Activated CD4-positive, alpha-beta T cell treated with anti-CD3 and anti-CD28 coated beads, Interleukin-2, amount 50 U/mL, for 48 hours (primary cell): ENCODE measurements at regions not wholly inside any gene's neighbourhood (a gene's known extent, or its start where the extent isn't known, plus 50 kb on each side); places are given as distances from the start of the nearest gene placed in this dataset.
"Not testable (repeated sequence)": the region's sequence is repeated elsewhere in the genome, so short reads cannot be mapped to it uniquely, and the experiment has no call there.

ENCODE experiments used
- DNase-seq, 2 experiments: peaks; one replicate each; pipeline ENCODE4 v3.0.0-alpha.2; 2020

DNA sequence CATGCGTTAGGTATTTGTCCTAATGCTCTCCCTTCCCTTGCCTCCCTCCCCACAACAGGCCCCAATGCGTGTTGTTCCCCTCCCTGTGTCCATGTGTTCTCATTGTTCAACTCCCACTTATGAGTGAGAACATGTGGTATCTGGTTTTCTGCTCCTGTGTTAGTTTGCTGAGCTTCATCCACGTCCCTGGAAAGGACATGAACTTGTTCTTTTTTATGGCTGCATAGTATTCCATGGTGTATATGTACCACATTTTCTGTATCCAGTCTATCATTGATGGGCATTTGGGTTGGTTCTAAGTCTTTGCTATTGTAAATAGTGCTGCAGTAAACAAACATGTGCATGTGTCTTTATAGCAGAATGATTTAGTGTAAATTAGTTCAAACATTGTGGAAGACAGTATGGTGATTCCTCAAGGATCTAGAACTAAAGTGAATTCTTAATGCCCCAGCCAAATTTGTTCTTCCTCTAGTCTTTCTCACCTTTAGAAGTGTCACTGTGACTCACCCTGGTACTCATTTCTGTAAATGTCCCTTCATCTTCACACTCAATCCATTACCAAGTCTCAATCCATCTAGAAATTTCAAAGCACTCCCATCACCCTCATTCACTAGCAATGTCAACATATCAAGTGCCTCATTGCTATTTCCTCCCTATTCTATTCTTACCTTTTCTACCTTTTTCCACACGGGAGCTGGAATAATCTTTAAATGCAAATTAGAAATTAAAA is 123.9 kb downstream of the MREG start:
- not testable (repeated sequence) for DNase-seq

DNA sequence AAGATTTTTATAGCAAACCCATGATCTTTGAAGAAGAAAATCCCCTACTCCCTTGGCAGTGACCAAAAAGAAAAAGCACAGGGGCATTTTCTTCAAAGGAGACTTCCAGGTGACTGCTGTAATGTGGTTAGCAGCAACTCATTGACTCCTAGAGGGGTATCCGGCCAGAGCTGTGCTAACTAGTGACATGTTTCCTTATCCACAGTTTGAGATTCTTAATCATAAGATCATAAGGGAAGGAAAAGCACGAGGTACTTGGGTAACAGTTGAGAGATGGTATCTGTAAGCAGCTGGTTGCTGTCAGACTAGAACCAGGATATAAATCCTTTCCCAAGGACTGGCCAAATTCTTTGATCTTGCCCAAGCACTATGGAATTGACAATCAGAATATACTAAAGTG is 124.7 kb downstream of the MREG start:
- no peak for DNase-seq

DNA sequence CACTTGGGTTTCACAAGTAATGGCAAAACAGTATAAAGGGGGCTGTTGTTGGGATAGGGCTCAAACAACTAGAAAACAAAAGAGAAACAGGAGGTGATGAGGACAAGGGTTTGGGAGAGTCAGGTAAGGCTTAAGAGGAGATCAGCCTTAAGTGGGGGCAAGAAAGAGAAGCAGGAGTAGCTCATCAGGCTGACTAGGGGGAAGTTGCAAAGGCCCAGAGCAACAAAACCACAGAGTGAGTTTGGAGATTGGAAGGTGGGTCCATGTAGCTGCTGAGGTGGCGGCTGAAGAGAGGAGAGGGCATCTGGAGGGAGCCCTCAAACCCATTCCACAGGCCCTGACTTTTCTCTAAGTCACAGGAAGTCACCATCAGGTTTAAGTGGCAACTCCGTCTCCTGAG is 126.0 kb downstream of the MREG start:
- no peak for DNase-seq

DNA sequence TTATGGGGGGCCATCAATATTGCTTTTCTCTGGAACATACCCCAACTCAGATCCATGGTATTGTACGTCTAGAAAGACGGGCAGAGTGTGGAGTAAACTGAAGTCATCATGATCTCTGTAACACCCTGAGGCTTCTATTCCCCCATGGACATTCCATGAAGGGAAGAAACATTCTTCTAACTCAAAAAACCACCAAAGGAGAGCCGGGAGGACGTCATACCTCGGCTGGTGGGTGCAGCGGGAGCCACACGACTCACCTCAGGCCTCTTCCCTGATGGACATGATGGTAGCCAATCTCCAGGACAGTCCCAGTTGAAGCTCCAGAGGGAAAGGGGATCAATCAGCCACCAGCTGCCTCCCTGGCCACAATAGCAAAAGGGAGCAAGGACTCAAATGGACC is 127.3 kb downstream of the MREG start:
- DNase-seq: no peak

DNA sequence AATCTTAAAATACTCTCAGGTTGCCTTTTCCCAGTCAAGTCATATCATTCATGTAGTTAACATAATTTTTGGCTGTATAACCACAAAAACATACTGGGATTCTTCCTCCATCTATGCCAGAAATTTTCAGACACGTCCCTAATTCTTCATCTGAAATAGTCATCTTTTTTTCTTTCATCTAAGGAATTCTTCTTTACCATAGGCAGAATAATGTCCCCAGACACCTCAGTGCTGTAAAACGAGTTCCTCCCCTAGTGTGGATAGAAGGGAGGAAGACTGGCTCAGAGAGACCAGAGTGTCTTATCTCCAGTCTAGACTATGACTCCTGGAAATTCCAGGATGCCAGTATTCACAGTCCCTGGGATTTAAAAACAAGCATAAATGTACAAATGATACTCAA is 127.8 kb downstream of the MREG start:
- no peak for DNase-seq

DNA sequence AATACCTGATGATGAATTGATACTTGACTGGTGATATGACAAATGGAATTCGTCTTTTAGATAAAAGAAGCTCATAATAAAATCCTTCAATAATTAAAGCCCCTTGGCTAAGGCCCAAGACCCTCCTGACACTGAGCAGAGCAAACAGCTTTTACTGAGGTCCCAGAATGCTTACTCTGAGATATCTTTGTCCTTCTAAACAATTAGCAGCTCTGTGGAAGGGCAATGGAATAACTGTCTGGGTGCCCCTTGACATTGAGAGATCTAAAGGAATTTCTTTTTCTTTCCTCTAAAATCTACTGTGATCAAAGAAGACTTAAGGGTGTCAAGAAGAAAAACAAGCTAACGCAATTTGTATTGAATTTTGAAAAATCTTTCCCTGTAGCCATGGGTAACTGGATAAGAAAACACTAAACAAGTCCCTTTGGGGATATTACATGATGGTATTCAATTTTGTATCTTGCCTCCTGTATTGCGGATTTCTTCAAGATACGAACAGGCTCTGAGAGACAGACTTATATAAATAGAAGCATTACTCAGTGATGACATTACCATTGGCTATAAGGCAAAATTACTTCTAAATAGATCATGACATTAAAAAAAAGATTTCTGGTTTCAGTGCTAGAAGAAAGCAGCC is 128.8 kb downstream of the MREG start:
- no peak for DNase-seq

DNA sequence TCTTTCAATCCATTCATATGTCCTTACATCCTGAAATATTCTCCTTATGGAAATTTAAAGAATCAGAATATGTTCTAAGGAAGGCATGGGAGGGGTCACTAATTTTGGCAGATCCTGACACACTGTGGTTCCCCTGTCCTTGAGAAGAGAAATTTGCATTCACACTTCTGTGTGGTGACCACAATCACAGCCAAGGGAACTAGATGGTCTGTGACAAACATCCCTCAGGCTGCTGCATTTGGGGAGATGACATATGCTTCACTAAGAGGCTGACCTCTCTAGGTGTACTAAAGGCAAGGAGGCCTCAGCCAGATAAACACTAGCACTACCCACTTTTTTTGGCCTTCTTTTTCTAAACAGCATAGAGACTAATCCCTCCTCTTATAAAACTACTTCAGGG is 129.6 kb downstream of the MREG start:
- no peak for DNase-seq

DNA sequence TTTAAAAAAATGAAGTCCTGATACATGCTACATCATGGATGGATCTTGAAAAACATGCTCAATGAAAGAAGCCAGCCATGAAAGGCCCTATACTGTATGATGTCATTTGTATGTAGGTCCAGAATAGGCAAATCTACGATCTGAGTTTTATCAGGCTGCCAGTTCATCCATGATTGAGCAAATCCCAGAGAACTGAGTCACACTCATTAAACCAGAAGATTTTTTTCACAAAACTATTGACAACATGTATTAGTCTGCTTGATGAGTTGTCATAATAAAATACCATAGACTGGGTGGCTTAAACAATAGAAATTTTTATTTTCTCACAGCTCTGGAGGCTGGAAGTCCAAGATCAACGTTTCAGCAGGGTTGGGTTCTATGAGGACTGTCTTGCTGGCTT is 130.7 kb downstream of the MREG start:
- no peak for DNase-seq

DNA sequence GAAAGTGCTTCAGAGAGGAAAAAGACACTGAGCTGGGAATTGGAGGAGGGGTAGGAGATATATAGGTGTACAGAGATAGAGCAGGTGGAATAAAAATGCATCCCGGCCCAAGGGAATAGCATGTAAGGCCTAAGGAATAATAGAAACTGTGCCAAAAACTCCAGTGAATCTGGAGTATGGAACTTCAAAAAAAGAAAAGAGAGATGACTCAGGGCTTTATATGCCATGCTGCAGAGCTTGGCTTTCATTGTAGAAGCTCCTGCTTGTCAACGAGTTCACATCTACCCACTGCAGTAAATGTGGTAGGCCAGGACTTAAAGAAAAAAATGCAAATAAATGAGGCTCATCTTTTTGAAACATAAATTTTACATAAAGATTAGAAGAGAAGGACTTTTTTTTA is 131.8 kb downstream of the MREG start:
- DNase-seq: no peak

DNA sequence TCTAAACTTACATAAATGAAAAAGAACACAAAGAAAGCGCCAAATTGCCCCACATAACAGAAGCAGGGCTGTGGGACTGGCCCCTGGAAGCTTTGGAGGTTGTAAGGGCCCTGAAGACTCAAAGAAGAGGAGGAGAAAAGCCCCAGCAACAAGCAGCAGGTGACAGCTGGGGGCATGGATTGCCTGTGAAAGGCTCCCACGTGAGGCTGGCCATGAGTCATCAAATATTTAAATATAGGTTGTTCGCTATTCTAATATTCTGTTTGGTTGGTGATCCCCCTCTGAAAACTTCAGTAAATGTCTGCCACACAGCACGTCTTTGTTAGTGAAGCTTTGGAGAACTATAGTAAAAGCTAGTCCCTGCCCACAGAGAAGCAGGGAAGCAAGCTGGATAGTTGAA is 132.4 kb downstream of the MREG start:
- no peak for DNase-seq

DNA sequence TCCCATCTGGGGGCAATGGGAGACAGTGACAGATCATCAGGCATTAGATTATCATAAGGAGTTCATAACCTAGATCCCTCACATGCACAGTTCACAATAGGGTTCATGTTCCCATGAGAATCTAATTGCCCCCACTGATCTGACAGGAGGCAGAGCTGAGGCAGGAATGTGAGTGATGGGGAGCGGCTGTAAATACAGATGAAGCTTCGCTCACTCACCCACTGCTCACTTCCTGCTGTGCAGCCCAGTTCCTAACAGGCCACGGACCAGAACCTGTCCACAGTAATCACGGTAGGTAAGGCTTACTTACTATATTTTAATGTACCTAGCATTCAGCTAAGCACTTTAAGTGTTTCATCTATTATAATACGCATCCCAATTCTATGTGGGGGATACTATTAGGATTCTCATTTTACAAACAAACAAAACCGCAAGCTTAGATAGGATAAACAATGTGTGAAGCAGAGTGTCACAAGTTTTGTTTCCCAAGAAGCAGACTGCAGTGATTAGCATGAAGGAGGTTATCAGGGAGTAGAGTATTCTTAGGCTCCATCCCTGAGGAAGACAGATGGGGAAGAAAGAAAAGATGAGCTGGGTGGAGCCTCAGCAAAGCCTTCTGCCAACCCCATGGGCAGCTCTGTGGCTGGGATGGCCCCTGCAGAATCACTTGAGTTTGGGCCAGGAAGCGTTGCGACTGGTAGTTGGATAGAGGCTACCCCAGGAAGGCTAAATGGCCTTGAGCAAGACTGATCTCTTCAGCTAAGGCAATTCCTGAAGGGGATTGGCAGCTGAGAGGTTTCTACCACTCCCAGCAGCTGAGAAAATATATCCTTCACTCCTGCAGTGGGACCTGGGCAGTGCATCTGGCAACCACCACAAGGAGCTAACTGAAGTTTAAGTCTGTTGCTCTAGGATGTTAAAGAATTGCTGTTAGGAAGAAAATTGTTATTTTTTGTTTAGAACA is 133.1 kb downstream of the MREG start:
- DNase-seq: no peak

DNA sequence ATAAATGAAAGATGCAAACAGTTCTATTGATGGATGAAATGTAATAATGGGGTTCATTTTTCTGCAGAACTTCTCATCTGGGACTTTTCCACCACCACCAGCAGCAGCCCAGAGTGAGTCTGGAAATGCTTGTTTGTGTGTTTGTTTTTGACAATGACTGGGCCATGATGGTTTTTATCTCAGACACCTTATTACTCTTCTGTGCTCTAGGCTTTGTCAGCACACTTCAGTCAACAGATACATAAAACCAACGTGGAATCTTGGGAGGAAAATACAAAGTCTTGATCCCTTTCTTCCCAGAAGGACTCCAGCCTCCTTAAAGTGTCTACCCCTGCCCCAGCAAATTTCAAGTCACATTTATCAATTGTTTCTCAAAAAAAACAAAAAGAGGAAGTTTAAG is 134.0 kb downstream of the MREG start:
- DNase-seq: no peak

DNA sequence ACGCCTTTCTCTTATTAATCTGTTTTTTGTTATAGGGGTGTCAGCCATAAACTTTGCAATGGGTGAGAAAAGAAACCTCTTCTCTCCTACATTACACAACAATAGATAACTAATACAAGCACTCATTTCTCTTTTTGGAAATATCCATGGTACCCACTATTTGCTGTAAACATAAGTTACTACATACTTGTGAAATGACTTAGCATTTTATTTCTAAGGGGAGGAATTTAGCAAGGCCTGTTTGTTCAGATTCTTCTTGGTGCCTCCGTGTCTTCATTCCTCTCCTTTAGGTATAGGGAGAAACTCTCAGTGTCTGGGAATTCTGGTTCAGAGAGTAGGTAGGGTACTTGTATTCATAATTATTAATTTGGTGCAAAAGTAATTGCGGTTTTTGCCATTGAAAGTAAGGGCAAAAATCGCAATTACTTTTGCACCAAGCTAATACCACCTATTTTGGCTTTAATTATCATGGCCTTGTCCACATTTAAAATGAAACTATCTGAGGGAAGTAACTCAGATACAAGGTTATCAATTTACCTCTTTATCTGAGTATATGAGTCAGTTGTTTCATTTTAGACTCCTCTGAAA is 134.8 kb downstream of the MREG start:
- no peak for DNase-seq

DNA sequence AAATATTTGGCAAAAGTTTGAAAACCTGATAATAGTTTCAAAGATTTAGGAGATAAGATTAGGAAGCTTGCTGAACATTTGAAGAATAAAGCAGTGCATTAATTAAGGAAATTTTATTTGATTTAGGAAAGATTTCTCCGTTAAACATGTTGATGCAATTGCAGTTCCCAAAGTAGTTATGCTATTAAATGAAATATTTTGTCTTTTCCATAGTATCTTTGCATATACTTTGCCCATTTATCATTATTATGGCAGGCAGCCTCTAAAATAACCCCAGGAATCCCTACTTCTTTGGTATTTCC is 136.5 kb downstream of the MREG start:
- no peak for DNase-seq

DNA sequence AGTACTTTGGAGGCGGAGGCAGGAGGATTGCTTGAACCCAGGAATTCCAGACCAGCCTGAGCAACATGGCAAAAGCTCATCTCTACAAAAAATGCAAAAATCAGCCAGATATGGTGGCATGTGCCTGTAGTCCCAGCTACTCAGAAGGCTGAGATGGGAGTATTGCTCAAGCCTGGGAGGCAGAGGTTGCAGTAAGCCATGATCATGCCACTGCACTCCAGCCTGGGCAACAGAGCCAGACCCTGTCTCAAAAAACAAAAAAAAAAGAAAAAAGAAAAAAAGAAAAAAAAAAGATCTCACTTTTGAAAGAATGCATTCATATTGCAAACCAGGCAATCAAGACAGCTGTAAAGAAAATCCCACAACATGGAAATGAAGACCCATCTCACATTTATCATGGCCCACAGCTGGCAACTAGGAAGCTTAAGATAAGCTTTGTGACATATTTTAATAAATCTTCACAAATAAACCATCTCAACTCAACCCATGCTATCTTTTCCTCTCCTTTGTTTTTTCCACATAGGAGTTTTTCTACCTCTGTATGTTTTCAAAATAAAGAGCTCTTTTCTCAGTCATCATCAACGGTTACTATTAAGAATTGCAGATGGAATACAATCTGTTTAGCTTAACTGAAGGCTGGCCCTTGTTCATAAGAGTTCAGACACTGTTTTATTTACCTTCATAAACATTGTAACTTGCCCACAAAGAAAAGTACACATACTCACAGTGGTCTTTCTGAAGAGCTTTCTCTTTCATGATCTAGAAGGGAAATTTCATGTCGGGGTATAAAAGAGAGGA is 137.0 kb downstream of the MREG start:
- DNase-seq: no peak

DNA sequence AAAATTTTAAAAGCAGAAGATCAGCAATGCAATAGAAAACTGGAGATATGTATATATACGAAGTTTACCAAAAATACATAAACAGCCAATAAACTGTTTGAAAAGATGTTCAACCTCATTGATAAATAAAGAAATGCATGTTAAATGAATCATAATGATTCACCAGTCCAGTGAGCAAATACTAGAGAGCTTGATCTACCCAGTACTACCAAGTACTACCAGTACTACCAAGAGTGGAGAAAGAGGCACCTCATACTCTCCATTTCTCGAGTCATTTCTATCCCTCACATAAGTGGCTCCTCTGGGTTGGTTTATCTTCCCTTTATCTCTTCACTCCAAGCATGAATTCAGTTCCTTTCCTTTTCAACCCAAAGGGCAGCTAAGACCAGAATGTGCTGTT is 138.9 kb downstream of the MREG start:
- DNase-seq: no peak

DNA sequence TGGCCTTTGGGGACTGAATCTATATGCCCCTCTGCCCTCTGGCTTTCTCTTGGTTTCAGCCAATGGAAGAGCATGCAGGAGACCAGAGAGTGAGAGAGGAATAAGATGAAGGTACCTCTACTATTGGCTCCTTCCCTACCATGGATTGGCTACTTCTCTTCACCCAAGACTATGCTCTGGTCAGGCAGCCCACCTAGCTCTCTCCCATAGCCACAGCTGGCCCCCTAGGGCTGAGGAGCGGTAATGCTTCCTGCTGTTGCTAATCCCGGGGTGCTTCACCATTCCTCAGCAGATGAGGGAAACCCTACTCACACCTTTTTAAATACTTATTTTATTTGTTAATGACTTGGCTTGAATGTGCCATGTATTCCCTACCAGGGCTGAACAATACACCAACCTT is 142.4 kb downstream of the MREG start:
- no peak for DNase-seq

DNA sequence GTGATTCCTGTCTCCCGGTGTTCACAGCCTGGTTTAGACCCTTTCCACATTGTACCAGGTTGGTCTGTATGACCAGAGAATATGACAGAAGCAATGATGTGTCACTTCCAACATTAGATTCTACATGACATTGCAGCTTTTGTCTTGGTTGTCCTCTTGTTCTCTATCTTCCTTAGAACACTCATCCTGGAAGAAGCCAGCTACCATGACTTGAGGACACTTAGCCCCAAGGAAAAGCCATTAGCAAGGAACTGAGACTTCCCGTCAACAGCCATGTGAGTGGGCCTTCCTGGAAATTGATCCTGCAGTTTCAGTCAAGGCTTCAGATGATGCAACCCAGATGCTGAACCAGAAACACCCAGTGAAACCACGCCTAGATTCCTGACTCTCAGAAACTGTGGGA is 143.3 kb downstream of the MREG start:
- DNase-seq: no peak

DNA sequence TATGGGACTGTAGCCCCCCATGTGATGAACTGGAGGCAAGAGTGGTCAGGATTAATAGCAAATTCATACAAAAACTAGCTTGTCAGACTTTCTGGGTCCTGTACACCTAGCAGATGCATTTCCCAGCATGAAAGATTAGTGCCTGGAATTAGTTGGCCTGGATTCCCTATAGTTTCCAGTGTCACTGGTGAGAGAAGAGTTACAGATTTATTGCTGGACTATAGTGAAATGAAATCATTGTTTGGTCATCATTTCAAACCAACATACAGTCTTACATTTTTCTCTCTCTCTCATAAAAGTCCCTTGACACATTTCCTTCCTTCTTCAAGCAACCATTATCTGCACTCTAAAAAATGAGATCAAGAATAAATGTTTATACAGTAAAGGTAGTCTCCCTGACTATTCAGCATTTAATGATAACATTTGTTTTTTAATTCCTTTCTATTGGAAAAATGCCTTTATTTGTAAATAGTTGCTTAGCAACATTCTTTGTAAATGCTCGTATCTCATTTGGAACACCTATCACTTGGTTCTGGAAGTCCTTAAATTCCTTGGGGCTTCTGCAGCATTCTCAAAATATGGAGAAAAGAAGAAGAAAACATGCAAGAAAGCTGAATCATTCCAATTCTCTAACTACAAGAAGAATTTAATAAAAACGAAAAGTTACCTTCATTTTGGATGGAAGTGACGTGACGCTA is 144.4 kb downstream of the MREG start:
- no peak for DNase-seq

DNA sequence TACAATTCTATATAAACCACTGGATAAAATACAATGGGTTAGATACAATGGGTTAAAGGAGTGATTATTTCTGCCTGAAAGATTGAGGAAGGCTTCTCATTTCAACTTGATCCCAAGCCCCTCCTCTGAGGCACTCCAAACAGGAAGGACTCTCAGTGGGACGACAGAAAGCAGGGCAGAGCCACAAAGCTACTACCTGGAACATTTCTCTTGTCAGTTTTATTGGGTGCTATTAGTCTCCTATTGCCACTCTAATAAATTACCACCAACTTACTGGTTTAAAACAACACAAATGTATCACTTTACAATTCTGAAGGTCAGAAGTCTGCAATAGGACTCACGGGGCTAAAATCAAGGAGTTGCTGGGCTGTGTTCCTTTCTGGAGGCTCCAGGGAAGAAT is 146.7 kb downstream of the MREG start:
- no peak for DNase-seq

DNA sequence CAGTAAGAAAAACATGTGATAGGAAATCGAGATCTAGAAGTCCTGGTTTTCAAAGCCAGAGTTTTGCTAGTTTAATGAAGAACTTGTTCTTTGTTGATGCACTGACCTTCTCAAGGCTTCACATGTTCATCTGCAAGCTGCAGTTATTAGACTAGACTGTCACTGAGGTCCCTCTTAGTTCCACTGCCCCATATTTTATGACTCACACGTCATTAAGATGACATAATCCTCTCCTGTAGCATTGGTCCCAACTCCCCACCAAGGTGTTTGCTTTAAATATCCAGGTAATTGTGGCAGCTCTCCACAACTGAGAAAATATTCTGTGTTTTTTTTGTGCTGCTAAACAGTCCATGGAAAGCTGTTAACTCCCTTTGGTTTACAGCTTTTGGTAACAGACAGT is 149.7 kb downstream of the MREG start:
- no peak for DNase-seq

DNA sequence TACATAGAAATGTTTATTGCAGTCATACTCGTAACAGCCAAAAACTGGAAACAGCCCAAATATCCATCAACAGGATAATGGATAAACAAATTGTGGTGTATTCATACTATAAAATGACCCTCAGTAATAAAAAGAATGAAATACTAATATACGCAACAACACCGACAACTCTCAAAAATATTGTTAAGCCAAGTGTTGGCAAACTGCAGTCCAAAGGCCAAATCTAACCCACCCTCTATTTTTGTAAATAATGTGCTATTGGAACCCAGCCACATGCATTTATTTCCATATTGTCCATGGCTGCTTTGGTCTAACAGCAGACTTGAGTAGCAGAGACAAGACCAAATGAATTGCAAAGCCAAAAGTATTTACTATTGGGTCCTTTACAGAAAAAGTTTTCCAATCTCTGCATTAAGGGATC is 151.0 kb downstream of the MREG start:
- DNase-seq: no peak
